Spleen (tissue), 11 donors: ENCODE measurements at regions not wholly inside any gene's neighbourhood (a gene's known extent, or its start where the extent isn't known, plus 50 kb on each side); places are given as distances from the start of the nearest gene placed in this dataset.

ENCODE experiments used
- DNase-seq: peaks from one replicate; pipeline ENCODE4 v3.0.0-alpha.2; 2020
- H3K27ac ChIP-seq, 8 donors: fragments of 200-600 bp; sonication (generic) in 7 of 8; 1 replicate in 4 of 8; 2 replicates in 4 of 8; pipeline versions ENCODE4 v1.5.0 to v1.8.0; 2016 to 2021; ENCODE audit warnings: inconsistent platforms in 4 of 8, mild to moderate bottlenecking in 4 of 8, moderate library complexity in 1 of 8
- H3K27me3 ChIP-seq, 7 donors: fragments of 200-600 bp; sonication (generic) in 6 of 7; replicated peaks in 1 of 7; 1 replicate in 4 of 7; 2 replicates in 3 of 7; pipeline versions ENCODE4 v1.5.0 to v1.8.0; 2016 to 2021; ENCODE audit warnings: inconsistent platforms in 3 of 7, mild to moderate bottlenecking in 1 of 7
- H3K36me3 ChIP-seq, 6 donors: fragments of 200-600 bp; sonication (generic) in 5 of 6; 1 replicate in 4 of 6; 2 replicates in 2 of 6; pipeline versions ENCODE4 v1.5.0 to v1.8.0; 2016 to 2021; ENCODE audit warnings: inconsistent platforms in 2 of 6
- H3K4me1 ChIP-seq, 6 donors: fragments of 200-600 bp; sonication (generic) in 5 of 6; 1 replicate in 3 of 6; 2 replicates in 3 of 6; pipeline versions ENCODE4 v1.5.0 to v1.8.0; 2016 to 2021; ENCODE audit warnings: inconsistent platforms in 3 of 6
- H3K4me3 ChIP-seq, 8 donors: fragments of 200-600 bp; sonication (generic) in 7 of 8; 1 replicate in 4 of 8; 2 replicates in 4 of 8; pipeline versions ENCODE4 v1.5.0 to v1.8.0; 2016 to 2021; ENCODE audit warnings: inconsistent platforms in 4 of 8, mild to moderate bottlenecking in 4 of 8, moderate library complexity in 2 of 8
- H3K9me3 ChIP-seq, 8 donors: fragments of 200-600 bp; sonication (generic) in 7 of 8; 1 replicate in 4 of 8; 2 replicates in 4 of 8; pipeline versions ENCODE4 v1.5.0 to v1.8.0; 2016 to 2021; ENCODE audit warnings: inconsistent platforms in 4 of 8
- CTCF ChIP-seq, 11 experiments: fragments of 200-600 bp in 7 of 11; fragments of 450-650 bp in 4 of 11; sonication (generic) in 4 of 11; IDR thresholded peaks in 8 of 11; conservative IDR thresholded peaks in 3 of 11; 1 replicate in 7 of 11; 2 replicates in 4 of 11; pipeline versions ENCODE4 v1.4.0 to v1.8.0; 2016 to 2021; ENCODE audit warnings: antibody characterized with exemption in 11 of 11, inconsistent platforms in 4 of 11, mild to moderate bottlenecking in 1 of 11
- POLR2A ChIP-seq, 3 donors: fragments of 450-650 bp; IDR thresholded peaks; one replicate each; pipeline ENCODE4 v1.5.1; 2017; ENCODE audit warnings: antibody characterized with exemption in 3 of 3, mild to moderate bottlenecking in 1 of 3
- POLR2AphosphoS5 ChIP-seq, 3 donors: sonication (generic); formaldehyde crosslinking; IDR thresholded peaks; one replicate each; pipeline ENCODE4 v1.5.1; 2017; ENCODE audit warnings: antibody characterized with exemption in 3 of 3
- WGBS, 5 donors: extraction: QIAGEN DNeasy Blood & Tissue Kit in 3 of 5; methylation state at CpG; one replicate each; pipeline versions ENCODE4 v1.1.5 to v1.1.7; 2013 to 2018; 5-methylcytosine and 5-hydroxymethylcytosine counted together
- intact Hi-C: fragments of 100-400 bp; cut with DNase I; formaldehyde crosslinking; loops from one replicate; pipeline ENCODE4 v1.15.0; 2023; ENCODE audit warnings: low total_unique reads
- donor health status: healthy with polysubstance abuse.
- donor health status: DM: no; HTN: no; CAD: no; lungs with moderate emphysema.
- donor health status: DM: no; HTN: no; CAD: no.
- donor health status: Bipolar disorder and iron deficiency.
- donor health status: healthy.
- donor health status: DM: no; HTN: no; CAD: no.
- donor health status: DM: yes; HTN: yes; CAD: no.

DNA sequence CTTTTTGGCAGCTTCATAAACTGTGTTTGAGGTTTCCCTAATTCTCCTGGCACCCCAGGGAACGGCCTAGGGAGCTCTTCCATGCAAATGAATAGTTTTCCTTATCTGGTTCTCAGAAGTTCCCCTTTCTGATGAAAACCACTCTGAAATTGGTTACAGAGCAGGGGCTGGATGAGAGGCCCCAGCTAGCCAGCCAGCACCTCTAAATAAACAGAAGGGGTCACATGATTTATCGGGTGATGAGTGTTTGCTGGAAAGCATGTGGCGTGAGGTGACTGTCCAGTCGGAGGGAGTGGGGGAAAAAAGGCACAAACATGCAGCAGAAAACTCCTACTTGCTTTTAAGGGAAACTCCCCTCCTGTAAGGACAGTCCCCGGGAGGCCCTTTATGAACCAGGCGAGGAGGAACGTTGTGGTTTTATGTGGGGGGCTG, 261.2 kb upstream of the ANKRD55 start:
- Histone ChIP-seq H3K4me3 (no peak overlapping the region), H3K27ac (no peak overlapping the region), H3K4me1 (peaks cover 0 to 20% (median 15%) of the 10 kb centered on the region in 6 donors), H3K9me3 (peaks cover 0 to 6% (median 0%) of the 10 kb centered on the region in 8 donors), H3K36me3 (no peaks in the 10 kb centered on the region), H3K27me3 (no peaks in the 10 kb centered on the region)
- WGBS, 5 donors: 34 to 51% (median 38%) methylated on average over 7 of the region's 7 CpGs
- intact Hi-C loops: no loop called here
- TF ChIP-seq POLR2AphosphoS5 (IDR thresholded peaks at IDR 0.05) (no peak), CTCF (IDR thresholded peaks at IDR 0.05 in 8 of 11, conservative IDR thresholded peaks at IDR 0.05 in 3 of 11) (no peak), POLR2A (IDR thresholded peaks at IDR 0.05) (no peak)
- no peak for DNase-seq

GRCh38 chr5:56493766-56494165, 260.6 kb upstream of the ANKRD55 start:
- Histone ChIP-seq H3K36me3 (no peaks in the 10 kb centered on the region), H3K4me3 (no peak overlapping the region), H3K27ac (no peak overlapping the region), H3K27me3 (no peaks in the 10 kb centered on the region), H3K9me3 (peaks cover 0 to 6% (median 0%) of the 10 kb centered on the region in 8 donors), H3K4me1 (peaks cover 0 to 20% (median 15%) of the 10 kb centered on the region in 6 donors)
- intact Hi-C loops: no loop called here
- 75 to 90% (median 87%) methylated on average over 7 of the region's 7 CpGs for WGBS, 5 donors
- no peak for DNase-seq
- no peak for TF ChIP-seq CTCF (IDR thresholded peaks at IDR 0.05 in 8 of 11, conservative IDR thresholded peaks at IDR 0.05 in 3 of 11)

GRCh38 chr5:56493308-56493707, 260.2 kb upstream of the ANKRD55 start:
- H3K9me3 ChIP-seq: peaks cover 0 to 4% (median 0%) of the 10 kb centered on the region in 8 donors
- H3K4me3 ChIP-seq: no peak overlapping the region
- H3K27ac ChIP-seq: no peak overlapping the region
- DNase-seq: no peak
- TF ChIP-seq CTCF (IDR thresholded peaks at IDR 0.05 in 8 of 11, conservative IDR thresholded peaks at IDR 0.05 in 3 of 11) (no peak), POLR2AphosphoS5 (IDR thresholded peaks at IDR 0.05) (no peak), POLR2A (IDR thresholded peaks at IDR 0.05) (no peak)
- no peaks in the 10 kb centered on the region for H3K36me3 ChIP-seq
- H3K27me3 ChIP-seq: no peaks in the 10 kb centered on the region
- WGBS, 5 donors: 90 to 97% (median 94%) methylated on average over 6 of the region's 6 CpGs
- intact Hi-C loops: no loop called here
- peaks cover 0 to 20% (median 15%) of the 10 kb centered on the region in 6 donors for H3K4me1 ChIP-seq

GRCh38 chr5:56492812-56493211, 259.7 kb upstream of the ANKRD55 start:
- peak; percentile 46 for DNase-seq
- H3K4me3 ChIP-seq: no peak overlapping the region
- 80 to 92% (median 84%) methylated on average over 5 of the region's 5 CpGs for WGBS, 5 donors
- H3K36me3 ChIP-seq: no peaks in the 10 kb centered on the region
- H3K4me1 ChIP-seq: peaks cover 0 to 20% (median 15%) of the 10 kb centered on the region in 6 donors
- no peak overlapping the region for H3K27ac ChIP-seq
- intact Hi-C loops: no loop called here
- no peaks in the 10 kb centered on the region for H3K27me3 ChIP-seq
- peaks cover 0 to under 1% (median 0%) of the 10 kb centered on the region in 8 donors for H3K9me3 ChIP-seq
- TF ChIP-seq POLR2AphosphoS5 (IDR thresholded peaks at IDR 0.05) (no peak), POLR2A (IDR thresholded peaks at IDR 0.05) (no peak), CTCF (IDR thresholded peaks at IDR 0.05 in 8 of 11, conservative IDR thresholded peaks at IDR 0.05 in 3 of 11) (no peak)
